ENCODE measurements at regions not wholly inside any gene's neighbourhood (a gene's known extent, or its start where the extent isn't known, plus 50 kb on each side); places are given as distances from the start of the nearest gene placed in this dataset.

- TF ChIP-seq CTCF (conservative IDR thresholded peaks at IDR 0.05; ENCODE audit: low read depth, low read length) = no peak
- TF ChIP-seq POLR2A (IDR thresholded peaks at IDR 0.05; ENCODE audit: low read depth, low read length) = no peak
- TF ChIP-seq CEBPB (IDR thresholded peaks at IDR 0.05; ENCODE audit: low read depth, low read length) = no peak
- TF ChIP-seq FOS (IDR thresholded peaks at IDR 0.05; ENCODE audit: low read depth, low read length) = no peak
- TF ChIP-seq RFX5 (IDR thresholded peaks at IDR 0.05; ENCODE audit: low read depth, low read length) = no peak
- no peak for TF ChIP-seq MAFK (IDR thresholded peaks at IDR 0.05; ENCODE audit: low read depth, low read length)
- TF ChIP-seq USF2 (IDR thresholded peaks at IDR 0.05; ENCODE audit: low read depth, low read length) = no peak
These were observed 439.2 kb upstream of the REG3G start for GRCh38 chr2:78586316-78586715.

All from IMR-90 (cell line).